Prostate gland (tissue), 2 donors: ENCODE measurements at regions not wholly inside any gene's neighbourhood (a gene's known extent, or its start where the extent isn't known, plus 50 kb on each side); places are given as distances from the start of the nearest gene placed in this dataset.
"Not testable (repeated sequence)": the region's sequence is repeated elsewhere in the genome, so short reads cannot be mapped to it uniquely, and the experiment has no call there.

Experiments used
- DNase-seq: peaks from one replicate; pipeline ENCODE4 v3.0.0-alpha.2; 2019; ENCODE audit warnings: low spot score
- H3K27ac ChIP-seq, 2 donors: fragments of 200-600 bp; sonication (generic); 2 replicates each; pipeline ENCODE4 v1.5.1; 2017 to 2019
- H3K27me3 ChIP-seq: fragments of 200-600 bp; sonication (generic); replicated peaks from 2 replicates; pipeline ENCODE4 v1.5.1; 2019; ENCODE audit not compliant: insufficient read depth
- H3K36me3 ChIP-seq, 2 donors: fragments of 200-600 bp; sonication (generic); 1 replicate in 1 of 2; 2 replicates in 1 of 2; pipeline versions ENCODE4 v1.5.1 to v1.8.1; 2017 to 2019
- H3K4me1 ChIP-seq: fragments of 200-600 bp; sonication (generic); replicated peaks from 2 replicates; pipeline ENCODE4 v1.5.1; 2019
- H3K4me3 ChIP-seq, 2 donors: fragments of 200-600 bp; sonication (generic); 2 replicates each; pipeline ENCODE4 v1.5.1; 2017 to 2019
- H3K9me3 ChIP-seq: fragments of 200-600 bp; sonication (generic); 2 replicates; pipeline ENCODE4 v1.5.1; 2017
- POLR2A ChIP-seq: fragments of 450-650 bp; IDR thresholded peaks from one replicate; pipeline ENCODE4 v1.6.1; 2016; ENCODE audit warnings: antibody characterized with exemption, mild to moderate bottlenecking
- POLR2AphosphoS5 ChIP-seq: sonication (generic); formaldehyde crosslinking; IDR thresholded peaks from one replicate; pipeline ENCODE4 v1.6.1; 2017; ENCODE audit warnings: antibody characterized with exemption
- WGBS: methylation state at CpG from one replicate; pipeline ENCODE4 v1.1.5; 2018; 5-methylcytosine and 5-hydroxymethylcytosine counted together
- intact Hi-C: fragments of 100-400 bp; cut with DNase I; formaldehyde crosslinking; loops from one replicate; pipeline ENCODE4 v1.14.2; 2022
- TF ChIP-seq, protein P1 (sequence below), 4 experiments: fragments of 200-600 bp in 2 of 4; fragments of 450-650 bp in 2 of 4; sonication (generic) in 2 of 4; IDR thresholded peaks; 1 replicate in 3 of 4; 2 replicates in 1 of 4; pipeline ENCODE4 v1.5.1; 2016 to 2019; ENCODE audit warnings: antibody characterized with exemption in 4 of 4, mild to moderate bottlenecking in 2 of 4, moderate library complexity in 2 of 4

GRCh38 chr7:86091369-86091768, 552.3 kb upstream of the GRM3 start:
- Histone ChIP-seq H3K4me3 (no peak overlapping the region), H3K27ac (no peak overlapping the region), H3K4me1 (no peaks in the 10 kb centered on the region), H3K36me3 (no peaks in the 10 kb centered on the region), H3K9me3 (no peaks in the 10 kb centered on the region), H3K27me3 (no peaks in the 10 kb centered on the region)
- TF ChIP-seq POLR2A (no peak), POLR2AphosphoS5 (no peak)
- TF ChIP-seq, protein P1, sequence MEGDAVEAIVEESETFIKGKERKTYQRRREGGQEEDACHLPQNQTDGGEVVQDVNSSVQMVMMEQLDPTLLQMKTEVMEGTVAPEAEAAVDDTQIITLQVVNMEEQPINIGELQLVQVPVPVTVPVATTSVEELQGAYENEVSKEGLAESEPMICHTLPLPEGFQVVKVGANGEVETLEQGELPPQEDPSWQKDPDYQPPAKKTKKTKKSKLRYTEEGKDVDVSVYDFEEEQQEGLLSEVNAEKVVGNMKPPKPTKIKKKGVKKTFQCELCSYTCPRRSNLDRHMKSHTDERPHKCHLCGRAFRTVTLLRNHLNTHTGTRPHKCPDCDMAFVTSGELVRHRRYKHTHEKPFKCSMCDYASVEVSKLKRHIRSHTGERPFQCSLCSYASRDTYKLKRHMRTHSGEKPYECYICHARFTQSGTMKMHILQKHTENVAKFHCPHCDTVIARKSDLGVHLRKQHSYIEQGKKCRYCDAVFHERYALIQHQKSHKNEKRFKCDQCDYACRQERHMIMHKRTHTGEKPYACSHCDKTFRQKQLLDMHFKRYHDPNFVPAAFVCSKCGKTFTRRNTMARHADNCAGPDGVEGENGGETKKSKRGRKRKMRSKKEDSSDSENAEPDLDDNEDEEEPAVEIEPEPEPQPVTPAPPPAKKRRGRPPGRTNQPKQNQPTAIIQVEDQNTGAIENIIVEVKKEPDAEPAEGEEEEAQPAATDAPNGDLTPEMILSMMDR (IDR thresholded peaks at IDR 0.05), result no peak
- WGBS, result 68% methylated on average over 1 of the region's 1 CpG
- DNase-seq, result no peak
- intact Hi-C loops, result no loop called here

DNA sequence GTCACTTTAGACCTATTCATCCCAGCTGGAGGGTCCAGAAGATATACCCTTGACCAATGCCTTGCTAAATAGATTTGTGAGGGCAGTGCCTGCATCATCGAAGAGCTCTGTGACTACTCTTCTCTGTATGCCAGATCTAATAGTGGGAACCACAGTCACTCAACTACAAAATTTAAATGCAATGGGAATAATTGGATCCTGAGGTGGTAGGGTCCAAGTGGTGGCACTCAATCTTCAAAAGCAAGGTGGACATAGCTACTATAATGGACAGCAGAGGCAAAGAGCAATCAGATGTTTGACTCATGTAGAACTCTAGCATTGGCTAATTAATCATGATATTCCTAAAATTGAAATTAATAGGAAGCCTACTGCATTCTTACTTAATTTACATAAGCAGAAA, 554.3 kb upstream of the GRM3 start:
- no peak overlapping the region for H3K4me3 ChIP-seq
- 93% methylated on average over 1 of the region's 1 CpG for WGBS
- intact Hi-C loops, result no loop called here
- no peaks in the 10 kb centered on the region for H3K36me3 ChIP-seq
- H3K27ac ChIP-seq, result no peak overlapping the region
- H3K27me3 ChIP-seq, result no peaks in the 10 kb centered on the region
- TF ChIP-seq, protein P1 (IDR thresholded peaks at IDR 0.05), result no peak
- TF ChIP-seq POLR2A, result no peak
- no peak for TF ChIP-seq POLR2AphosphoS5
- DNase-seq, result no peak
- no peaks in the 10 kb centered on the region for H3K9me3 ChIP-seq
- no peaks in the 10 kb centered on the region for H3K4me1 ChIP-seq

GRCh38 chr7:86064572-86064971, 579.1 kb upstream of the GRM3 start:
- intact Hi-C loops, DNase-seq, H3K27ac ChIP-seq, H3K27me3 ChIP-seq, H3K4me1 ChIP-seq, H3K9me3 ChIP-seq, H3K36me3 ChIP-seq, H3K4me3 ChIP-seq: not testable (repeated sequence)
- WGBS, result 85% methylated on average over 1 of the region's 1 CpG

GRCh38 chr7:86058649-86059048, 585.1 kb upstream of the GRM3 start:
- no peaks in the 10 kb centered on the region for H3K36me3 ChIP-seq
- no peaks in the 10 kb centered on the region for H3K27me3 ChIP-seq
- TF ChIP-seq, protein P1 (IDR thresholded peaks at IDR 0.05), result no peak
- TF ChIP-seq POLR2A, result no peak
- TF ChIP-seq POLR2AphosphoS5, result no peak
- whole genome bisulfite sequencing, result 95% methylated on average over 3 of the region's 3 CpGs
- H3K4me3 ChIP-seq, result no peak overlapping the region
- no peak for DNase-seq
- H3K9me3 ChIP-seq, result no peaks in the 10 kb centered on the region
- H3K27ac ChIP-seq, result no peak overlapping the region
- intact Hi-C loops, result no loop called here
- no peaks in the 10 kb centered on the region for H3K4me1 ChIP-seq

- DNase-seq, result no peak
- H3K4me3 ChIP-seq, result no peak overlapping the region
- H3K9me3 ChIP-seq, result no peaks in the 10 kb centered on the region
- no peak for TF ChIP-seq POLR2A
- no peak for TF ChIP-seq POLR2AphosphoS5
- TF ChIP-seq, protein P1 (IDR thresholded peaks at IDR 0.05), result no peak
- WGBS, result 67% methylated on average over 1 of the region's 1 CpG
- H3K4me1 ChIP-seq, result no peaks in the 10 kb centered on the region
- no peak overlapping the region for H3K27ac ChIP-seq
- no peaks in the 10 kb centered on the region for H3K36me3 ChIP-seq
- H3K27me3 ChIP-seq, result no peaks in the 10 kb centered on the region
- intact Hi-C loops, result no loop called here
These were observed 592.8 kb upstream of the GRM3 start for GRCh38 chr7:86050918-86051317.
